GM19452 (cell line): ENCODE measurements at regions not wholly inside any gene's neighbourhood (a gene's known extent, or its start where the extent isn't known, plus 50 kb on each side); places are given as distances from the start of the nearest gene placed in this dataset.

ENCODE experiments used
- ATAC-seq: cut with Tn5 transposase; IDR thresholded peaks from one replicate; pipeline ENCODE4 v1.9.1; 2021; ENCODE audit not compliant: unreplicated experiment

DNA sequence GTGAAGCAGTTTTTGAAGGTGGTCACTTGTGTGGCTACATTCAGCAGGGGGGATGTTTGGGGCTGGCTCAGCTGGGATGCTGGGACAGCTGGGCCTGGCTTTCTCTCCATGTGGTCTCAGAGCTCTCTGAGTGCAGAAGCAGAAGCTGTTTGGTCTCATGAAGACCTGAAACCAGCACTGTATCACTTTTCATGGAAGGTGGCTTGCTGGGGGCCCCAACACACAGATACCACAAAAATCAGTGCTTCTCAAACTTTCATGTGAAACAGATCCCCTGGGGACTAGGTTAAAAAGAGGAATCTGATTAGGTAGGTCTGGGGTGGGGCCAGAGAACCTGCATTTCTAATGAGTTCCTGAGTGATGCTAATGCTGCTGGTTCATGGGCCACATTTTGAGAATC, 347.3 kb downstream of the DHX35 start:
- no peak for ATAC-seq

DNA sequence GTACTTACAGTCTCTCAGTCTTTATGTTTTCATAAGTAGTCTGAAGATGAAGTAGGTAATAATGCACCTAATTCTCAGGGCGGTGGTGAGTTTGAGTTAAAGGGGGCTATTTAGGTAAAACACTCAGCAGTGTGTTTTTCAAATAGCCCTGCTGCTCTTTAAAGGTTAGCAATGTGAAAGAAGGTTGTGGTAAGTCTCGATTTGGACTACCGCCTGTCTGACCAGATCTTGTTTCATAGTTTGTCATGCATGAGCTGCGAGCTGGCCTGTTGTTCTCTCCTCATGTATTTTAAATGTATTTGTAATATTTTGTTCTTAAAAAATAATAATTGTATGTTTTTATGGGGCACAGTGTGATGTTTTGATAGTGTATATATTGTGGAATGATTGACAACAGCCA, 340.2 kb downstream of the DHX35 start:
- no peak for ATAC-seq

- ATAC-seq: no peak
These were observed 337.6 kb downstream of the DHX35 start for GRCh38 chr20:39299783-39300182.

DNA sequence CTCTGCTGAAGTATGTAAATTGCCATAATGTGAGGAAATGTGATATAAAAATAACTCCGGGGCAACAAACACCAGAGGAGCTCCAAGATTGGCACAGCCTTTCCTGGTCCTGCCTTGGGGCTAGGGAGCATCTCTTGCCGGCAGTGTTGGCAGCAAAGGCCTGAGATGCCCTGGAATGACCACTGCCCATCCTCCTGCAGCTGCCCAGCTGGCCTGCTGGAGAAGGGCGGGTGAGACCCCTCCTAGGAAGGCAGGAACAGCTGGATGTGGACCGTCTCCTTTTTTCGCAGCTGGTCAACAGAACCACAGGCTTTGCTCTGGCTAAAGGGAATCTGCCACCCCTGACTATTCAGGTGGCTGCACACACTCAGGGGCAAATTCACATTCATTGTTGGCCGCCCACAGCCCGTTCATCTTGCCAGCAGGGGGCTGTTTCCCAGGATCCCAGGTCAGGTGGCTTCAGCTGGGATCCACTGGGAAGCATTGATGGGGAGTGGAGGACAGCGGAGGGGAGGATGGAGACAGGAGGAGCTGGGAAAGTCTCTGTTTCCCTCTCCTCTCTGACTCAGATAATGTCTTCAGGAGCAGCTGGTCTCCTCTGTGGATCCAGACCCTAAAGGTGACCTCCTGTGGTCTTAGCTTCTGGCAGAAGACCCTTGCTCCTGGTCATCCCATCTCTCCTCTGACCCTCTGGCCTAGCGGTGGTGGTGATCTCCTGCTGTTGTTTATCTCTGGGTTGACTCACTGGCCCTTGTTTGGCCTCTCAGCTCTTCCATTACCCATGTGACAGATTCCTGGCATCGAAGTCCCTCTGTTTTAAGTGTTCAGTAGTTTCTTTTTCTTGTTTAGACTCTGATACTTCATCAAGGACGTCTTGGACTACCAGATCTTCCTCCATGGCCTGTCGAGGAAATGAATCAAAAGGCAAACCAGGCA, 336.7 kb downstream of the DHX35 start:
- no peak for ATAC-seq

DNA sequence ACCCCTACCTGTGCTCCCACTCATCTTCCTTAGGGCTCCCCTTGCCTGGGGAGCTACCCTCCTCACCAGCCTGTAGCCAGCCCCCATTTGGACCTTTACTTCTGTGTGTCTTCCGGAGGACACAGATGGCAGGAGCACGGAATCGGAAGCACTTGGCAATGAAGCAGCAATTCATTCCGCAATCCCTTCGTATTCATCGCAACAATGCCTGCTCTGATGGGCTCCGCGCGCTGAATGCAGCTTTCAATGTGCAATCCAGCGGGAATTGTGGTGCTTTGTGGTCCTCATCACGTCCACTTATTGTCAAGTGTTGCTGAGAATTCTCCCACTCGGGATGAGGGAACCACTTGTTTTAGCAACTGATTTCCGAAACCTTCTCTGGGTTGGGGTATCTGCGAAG, 336.0 kb downstream of the DHX35 start:
- no peak for ATAC-seq

- no peak for ATAC-seq
These were observed 333.2 kb downstream of the DHX35 start for GRCh38 chr20:39295301-39295700.

GRCh38 chr20:39294137-39294725, 332.1 kb downstream of the DHX35 start:
- no peak for ATAC-seq

- no peak for ATAC-seq
These were observed 330.1 kb downstream of the DHX35 start for GRCh38 chr20:39292193-39292736.

DNA sequence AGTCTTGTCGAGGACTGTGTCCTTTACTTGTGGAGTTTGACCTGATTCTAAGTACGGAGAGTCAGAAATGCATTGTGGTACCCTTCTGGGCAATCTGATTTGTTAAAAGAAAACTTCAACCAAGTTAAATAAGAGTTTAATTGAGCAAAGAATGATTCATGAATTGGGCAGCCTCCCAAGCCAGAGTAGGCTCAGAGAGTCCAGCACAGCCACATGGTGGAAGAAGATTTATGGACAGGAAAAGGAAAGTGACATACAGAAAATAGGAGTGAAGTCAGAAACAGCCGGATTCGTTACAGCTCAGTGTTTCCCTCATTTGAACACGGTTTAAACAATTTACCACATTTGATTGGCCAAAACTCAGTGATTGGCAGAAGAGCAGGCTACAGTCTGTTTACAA, 329.2 kb downstream of the DHX35 start:
- ATAC-seq: no peak

DNA sequence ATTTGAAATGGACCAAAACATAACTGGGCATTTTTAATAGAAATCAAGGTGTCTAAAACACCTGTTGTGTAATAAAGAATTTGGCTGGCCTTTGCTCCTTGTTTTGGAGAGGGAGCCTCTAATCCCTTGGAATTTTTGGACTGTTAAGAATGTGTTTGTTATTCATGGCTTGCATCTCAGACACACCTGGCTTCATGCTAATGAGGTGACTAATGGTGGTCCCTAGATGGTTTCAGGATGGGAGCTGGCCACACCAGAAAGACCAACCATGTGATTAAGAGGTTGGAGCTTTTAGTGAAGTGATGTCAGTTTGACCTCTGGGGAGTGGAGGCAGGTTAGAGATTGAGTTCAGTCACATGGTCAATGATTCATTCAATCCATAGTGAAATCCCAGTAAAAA, 328.4 kb downstream of the DHX35 start:
- no peak for ATAC-seq

- no peak for ATAC-seq
These were observed 327.7 kb downstream of the DHX35 start for GRCh38 chr20:39289831-39290230.

GRCh38 chr20:39289316-39289715, 327.2 kb downstream of the DHX35 start:
- ATAC-seq: no peak

DNA sequence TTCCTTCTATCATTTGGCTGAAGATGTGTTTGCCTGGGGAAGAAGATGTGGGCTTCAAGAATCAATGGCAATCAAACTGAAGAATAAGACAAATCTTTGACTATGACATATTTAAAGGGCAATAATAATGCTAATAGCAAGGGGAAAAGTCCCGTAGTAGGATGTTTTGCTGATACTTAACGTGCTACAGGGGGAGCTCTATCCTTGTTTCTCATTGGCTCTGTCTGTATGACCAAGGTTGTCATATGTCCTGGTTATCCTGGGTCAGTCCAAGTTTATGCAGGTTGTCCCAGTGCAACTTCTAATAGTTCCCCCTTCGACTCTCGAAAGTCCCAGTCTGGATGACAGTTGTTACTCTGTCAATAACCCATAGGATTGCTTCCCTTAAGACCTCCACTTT, 321.3 kb downstream of the DHX35 start:
- no peak for ATAC-seq

- ATAC-seq: no peak
These were observed 320.5 kb downstream of the DHX35 start for GRCh38 chr20:39282619-39283092.

GRCh38 chr20:39280875-39281274, 318.7 kb downstream of the DHX35 start:
- no peak for ATAC-seq

DNA sequence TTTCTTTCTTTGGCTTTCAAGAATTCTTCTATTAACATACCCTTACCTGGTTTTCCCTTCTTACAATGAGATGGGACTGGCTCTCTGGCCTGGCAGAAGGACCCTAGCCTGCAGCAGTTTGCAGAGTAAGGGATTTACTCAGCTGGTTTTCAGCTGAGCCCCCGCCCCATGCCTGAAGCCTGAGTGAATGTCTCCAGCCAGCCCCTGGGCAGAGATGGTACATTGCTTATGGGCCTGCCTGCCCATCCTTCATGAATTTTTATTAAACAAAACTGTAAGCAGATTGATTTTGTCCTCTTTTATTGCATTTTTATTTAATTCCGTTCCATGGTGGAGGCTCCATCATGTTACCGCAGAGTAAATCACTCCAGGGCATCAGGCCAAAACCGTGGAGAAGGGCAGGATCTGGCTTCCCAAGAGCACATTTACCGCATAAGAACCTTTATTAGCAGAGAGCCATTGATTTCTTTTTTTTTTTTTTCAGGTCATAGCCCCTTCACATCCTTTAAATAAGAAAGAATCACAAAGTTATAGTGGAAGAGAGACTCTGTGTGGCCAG, 316.2 kb downstream of the DHX35 start:
- ATAC-seq: no peak

DNA sequence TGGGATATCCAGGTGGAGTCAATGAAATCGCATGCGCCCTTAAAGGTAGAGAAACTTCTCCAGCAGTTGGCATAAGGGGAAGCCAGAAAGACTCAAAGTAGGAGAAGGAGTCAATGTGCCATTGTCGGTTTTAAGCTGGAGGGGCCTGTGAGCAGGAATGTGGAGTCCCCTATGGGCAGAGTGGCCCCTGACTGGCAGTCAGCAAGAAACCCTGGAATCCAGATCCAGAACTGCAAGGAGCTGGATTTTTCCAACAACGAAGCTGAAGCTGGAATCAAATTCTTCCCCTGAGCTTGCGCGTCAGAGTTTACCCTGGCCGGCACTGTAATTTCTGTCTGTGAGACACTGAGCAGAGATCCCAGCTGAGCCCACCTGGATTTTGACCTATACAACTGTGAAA, 315.0 kb downstream of the DHX35 start:
- no peak for ATAC-seq

- ATAC-seq: no peak
These were observed 308.9 kb downstream of the DHX35 start for GRCh38 chr20:39270837-39271604.

DNA sequence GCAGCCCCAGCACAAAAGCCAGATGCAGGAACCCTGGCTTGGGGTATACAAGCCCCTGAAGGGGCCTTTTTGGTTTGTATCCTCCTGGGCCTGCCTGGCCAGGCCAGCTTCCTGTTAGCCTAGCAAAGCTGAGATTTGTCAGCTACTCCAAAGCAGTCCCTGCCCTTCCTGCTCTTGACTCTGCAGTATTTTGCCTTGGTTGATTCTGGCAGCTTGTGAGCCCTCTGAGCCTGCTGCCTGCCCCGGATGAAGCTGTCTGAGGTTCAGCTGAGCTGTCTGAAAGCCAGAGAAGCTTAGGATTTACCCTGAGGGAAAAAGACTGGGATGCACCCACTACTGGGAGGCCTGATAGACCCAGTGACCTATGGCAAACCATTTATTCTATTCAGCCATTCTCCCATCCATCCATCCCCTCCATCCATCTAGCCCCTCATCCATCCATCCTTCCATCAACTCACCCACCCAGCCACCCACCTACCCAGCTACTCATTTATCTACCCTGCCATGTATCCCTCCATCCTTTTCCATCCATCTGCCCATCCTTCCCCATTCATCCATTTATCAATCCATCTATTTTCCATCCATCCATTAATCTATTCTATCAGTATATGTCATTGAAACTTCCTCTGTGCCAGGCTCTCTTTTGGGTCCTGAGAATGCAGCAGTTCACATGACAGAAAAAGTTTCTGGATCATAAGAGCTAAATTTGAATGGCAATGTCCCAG, 307.5 kb downstream of the DHX35 start:
- ATAC-seq: no peak

- ATAC-seq: peak; percentile 66
These were observed 306.9 kb downstream of the DHX35 start for GRCh38 chr20:39268981-39269461.
